ENCODE measurements at regions not wholly inside any gene's neighbourhood (a gene's known extent, or its start where the extent isn't known, plus 50 kb on each side); places are given as distances from the start of the nearest gene placed in this dataset.

DNA sequence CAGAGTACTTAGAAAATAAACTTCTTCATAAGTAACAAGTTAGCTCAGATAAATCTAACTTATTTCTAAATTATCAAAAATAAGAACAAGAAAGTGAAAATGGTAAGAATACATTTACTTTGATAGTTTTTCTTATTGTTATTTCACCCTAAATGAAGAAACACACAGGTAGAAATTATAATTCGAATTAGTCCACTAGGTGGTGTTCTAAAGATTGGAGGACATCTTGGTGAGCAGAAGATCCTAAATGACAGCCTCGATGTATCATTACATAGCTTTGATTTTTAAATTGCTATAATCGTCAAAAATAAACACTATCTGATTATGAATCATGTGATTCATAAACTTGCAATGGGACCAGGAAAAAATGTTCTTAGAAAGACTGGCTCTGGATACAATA, 280.8 kb upstream of the UBE2E2 start:
- CTCF ChIA-PET: no interaction called here
- Mint-ChIP-seq H3K9me3 (ENCODE audit: low read depth, unreplicated experiment) (no peaks in the 10 kb centered on the region), H3K4me1 (ENCODE audit: low read depth, unreplicated experiment) (peaks cover 7% of the 10 kb centered on the region), H3K36me3 (ENCODE audit: insufficient read depth, unreplicated experiment) (no peaks in the 10 kb centered on the region), H3K27me3 (ENCODE audit: unreplicated experiment) (no peaks in the 10 kb centered on the region), H3K4me3 (ENCODE audit: low read depth, unreplicated experiment) (no peak overlapping the region), H3K27ac (ENCODE audit: unreplicated experiment) (no peak overlapping the region)
- intact Hi-C loops (cut with micrococcal nuclease; ENCODE audit: unreplicated experiment): no loop called here
- no TSS peak for BruUV-seq (replicated peaks)
- DNase-seq: no peak
- TF ChIP-seq, protein P1, sequence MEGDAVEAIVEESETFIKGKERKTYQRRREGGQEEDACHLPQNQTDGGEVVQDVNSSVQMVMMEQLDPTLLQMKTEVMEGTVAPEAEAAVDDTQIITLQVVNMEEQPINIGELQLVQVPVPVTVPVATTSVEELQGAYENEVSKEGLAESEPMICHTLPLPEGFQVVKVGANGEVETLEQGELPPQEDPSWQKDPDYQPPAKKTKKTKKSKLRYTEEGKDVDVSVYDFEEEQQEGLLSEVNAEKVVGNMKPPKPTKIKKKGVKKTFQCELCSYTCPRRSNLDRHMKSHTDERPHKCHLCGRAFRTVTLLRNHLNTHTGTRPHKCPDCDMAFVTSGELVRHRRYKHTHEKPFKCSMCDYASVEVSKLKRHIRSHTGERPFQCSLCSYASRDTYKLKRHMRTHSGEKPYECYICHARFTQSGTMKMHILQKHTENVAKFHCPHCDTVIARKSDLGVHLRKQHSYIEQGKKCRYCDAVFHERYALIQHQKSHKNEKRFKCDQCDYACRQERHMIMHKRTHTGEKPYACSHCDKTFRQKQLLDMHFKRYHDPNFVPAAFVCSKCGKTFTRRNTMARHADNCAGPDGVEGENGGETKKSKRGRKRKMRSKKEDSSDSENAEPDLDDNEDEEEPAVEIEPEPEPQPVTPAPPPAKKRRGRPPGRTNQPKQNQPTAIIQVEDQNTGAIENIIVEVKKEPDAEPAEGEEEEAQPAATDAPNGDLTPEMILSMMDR (IDR thresholded peaks at IDR 0.05; ENCODE audit: unreplicated experiment): no peak

- CTCF ChIA-PET: no interaction called here
- TF ChIP-seq, protein P1 (IDR thresholded peaks at IDR 0.05; ENCODE audit: unreplicated experiment): no peak
- no TSS peak for BruUV-seq (replicated peaks)
- Mint-ChIP-seq H3K4me1 (ENCODE audit: low read depth, unreplicated experiment) (peaks cover 7% of the 10 kb centered on the region), H3K4me3 (ENCODE audit: low read depth, unreplicated experiment) (no peak overlapping the region), H3K36me3 (ENCODE audit: insufficient read depth, unreplicated experiment) (no peaks in the 10 kb centered on the region), H3K27ac (ENCODE audit: unreplicated experiment) (no peak overlapping the region), H3K27me3 (ENCODE audit: unreplicated experiment) (no peaks in the 10 kb centered on the region), H3K9me3 (ENCODE audit: low read depth, unreplicated experiment) (no peaks in the 10 kb centered on the region)
- no peak for DNase-seq
- intact Hi-C loops (cut with micrococcal nuclease; ENCODE audit: unreplicated experiment): no loop called here
Measured at GRCh38 chr3:22923711-22924110, 279.4 kb upstream of the UBE2E2 start.

GRCh38 chr3:22928216-22929110, 274.7 kb upstream of the UBE2E2 start:
- Mint-ChIP-seq H3K27me3 (ENCODE audit: unreplicated experiment) (no peaks in the 10 kb centered on the region), H3K36me3 (ENCODE audit: insufficient read depth, unreplicated experiment) (no peaks in the 10 kb centered on the region), H3K4me3 (ENCODE audit: low read depth, unreplicated experiment) (no peak overlapping the region), H3K27ac (ENCODE audit: unreplicated experiment) (no peak overlapping the region), H3K4me1 (ENCODE audit: low read depth, unreplicated experiment) (peaks cover 2% of the 10 kb centered on the region), H3K9me3 (ENCODE audit: low read depth, unreplicated experiment) (no peaks in the 10 kb centered on the region)
- no peak for DNase-seq
- CTCF ChIA-PET: no interaction called here
- intact Hi-C loops (cut with micrococcal nuclease; ENCODE audit: unreplicated experiment): no loop called here
- no TSS peak for BruUV-seq (replicated peaks)
- TF ChIP-seq, protein P1 (IDR thresholded peaks at IDR 0.05; ENCODE audit: unreplicated experiment): no peak

DNA sequence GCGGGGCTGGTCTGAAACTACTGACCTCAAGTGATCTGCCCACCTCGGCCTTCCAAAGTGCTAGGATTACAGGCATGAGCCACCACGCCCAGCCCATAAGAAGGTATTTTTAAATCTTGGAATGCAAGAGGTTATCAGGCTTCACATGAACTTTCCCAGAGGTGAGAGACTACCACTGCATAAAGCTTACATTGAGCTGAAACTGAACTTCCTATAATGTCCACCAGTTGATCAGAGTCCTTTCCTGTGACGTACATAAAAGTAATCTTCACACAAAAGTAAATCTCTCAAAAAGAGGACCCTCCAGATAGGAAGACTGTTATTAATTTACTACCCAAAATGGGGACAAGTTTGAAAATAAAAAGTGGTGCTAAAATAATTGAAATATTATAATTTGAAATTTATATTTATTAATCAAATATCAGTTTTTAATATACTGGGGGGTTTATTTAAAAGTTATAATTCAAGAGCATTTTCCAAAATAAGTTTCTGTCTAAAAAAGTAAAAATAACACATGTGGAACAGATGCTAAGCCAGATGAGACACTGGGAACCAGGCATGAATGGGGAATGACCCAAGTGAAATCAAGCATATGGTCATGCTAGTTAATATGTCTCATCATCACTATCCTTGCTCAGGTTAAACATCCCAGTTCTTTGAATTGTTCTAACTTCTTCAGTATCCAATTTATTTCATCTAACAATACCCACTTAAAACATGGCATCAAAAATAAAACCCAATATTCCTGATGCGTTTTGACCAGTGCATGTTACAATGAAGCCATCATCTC, 269.9 kb upstream of the UBE2E2 start:
- Mint-ChIP-seq H3K27ac (ENCODE audit: unreplicated experiment) (no peak overlapping the region), H3K27me3 (ENCODE audit: unreplicated experiment) (no peaks in the 10 kb centered on the region), H3K36me3 (ENCODE audit: insufficient read depth, unreplicated experiment) (no peaks in the 10 kb centered on the region), H3K9me3 (ENCODE audit: low read depth, unreplicated experiment) (no peaks in the 10 kb centered on the region), H3K4me1 (ENCODE audit: low read depth, unreplicated experiment) (no peaks in the 10 kb centered on the region), H3K4me3 (ENCODE audit: low read depth, unreplicated experiment) (no peak overlapping the region)
- no TSS peak for BruUV-seq (replicated peaks)
- intact Hi-C loops (cut with micrococcal nuclease; ENCODE audit: unreplicated experiment): no loop called here
- TF ChIP-seq, protein P1 (IDR thresholded peaks at IDR 0.05; ENCODE audit: unreplicated experiment): no peak
- DNase-seq: no peak
- CTCF ChIA-PET: interaction anchor here (1.0 kb wide), 1 partner anchor 27 kb away, joined by 3 read pairs; no protein-coding TSS in a partner anchor

Data from Calu3 (cell line).